K562 (cell line): ENCODE measurements at regions not wholly inside any gene's neighbourhood (a gene's known extent, or its start where the extent isn't known, plus 50 kb on each side); places are given as distances from the start of the nearest gene placed in this dataset.

ENCODE experiments used
- DEAF1 ChIP-seq: fragments of 450-650 bp; formaldehyde crosslinking; IDR thresholded peaks from 2 replicates; pipeline ENCODE4 v1.4.0; 2020; ENCODE audit warnings: mild to moderate bottlenecking, moderate library complexity
- SMAD3 ChIP-seq: fragments of 450-650 bp; formaldehyde crosslinking; conservative IDR thresholded peaks from 2 replicates; pipeline ENCODE4 v1.4.0; 2020; ENCODE audit warnings: mild to moderate bottlenecking
- THRA ChIP-seq: fragments of 450-650 bp; IDR thresholded peaks from 2 replicates; pipeline ENCODE4 v1.6.1; 2017; ENCODE audit warnings: mild to moderate bottlenecking, moderate library complexity
- ZBTB11 ChIP-seq, 3 experiments: fragments of 200-800 bp in 1 of 3; fragments of 250-450 bp in 1 of 3; fragments of 450-650 bp in 1 of 3; sonication (Bioruptor Pico) in 1 of 3; sonication (Bioruptor generic) in 1 of 3; formaldehyde crosslinking in 1 of 3; IDR thresholded peaks; 2 replicates each; pipeline versions ENCODE4 v1.6.1 to v1.8.0; 2016 to 2022; ENCODE audit warnings: mild to moderate bottlenecking in 2 of 3, missing genetic modification characterization in 2 of 3, missing compliant biosample characterization in 1 of 3, moderate library complexity in 1 of 3
- ZKSCAN8 ChIP-seq: fragments of 200-800 bp; sonication (Bioruptor generic); IDR thresholded peaks from 2 replicates; pipeline ENCODE4 v1.6.1; 2016; ENCODE audit warnings: missing genetic modification characterization, missing compliant biosample characterization
- ZNF324 ChIP-seq: fragments of 250-450 bp; sonication (Bioruptor Pico); IDR thresholded peaks from 2 replicates; pipeline ENCODE4 v1.4.0; 2020; ENCODE audit warnings: mild to moderate bottlenecking
- ZNF518B ChIP-seq: fragments of 250-450 bp; sonication (Bioruptor Pico); IDR thresholded peaks from 2 replicates; pipeline ENCODE4 v1.5.0; 2021; ENCODE audit warnings: mild to moderate bottlenecking, moderate library complexity

GRCh38 chr9:90309809-90310520 lies 332.7 kb downstream of the DIRAS2 start (continued):
- TF ChIP-seq THRA: no peak
- TF ChIP-seq ZKSCAN8 (CRISPR knock-in tag): no peak
- no peak for TF ChIP-seq DEAF1 (CRISPR knock-in tag)
- no peak for TF ChIP-seq ZNF518B (CRISPR knock-in tag)
- TF ChIP-seq ZNF324 (CRISPR knock-in tag): no peak
- TF ChIP-seq ZBTB11 (CRISPR knock-in tag; IDR thresholded peaks at IDR 0.05): no peak
- no peak for TF ChIP-seq SMAD3 (CRISPR knock-in tag)
